ENCODE measurements at regions not wholly inside any gene's neighbourhood (a gene's known extent, or its start where the extent isn't known, plus 50 kb on each side); places are given as distances from the start of the nearest gene placed in this dataset.

DNA sequence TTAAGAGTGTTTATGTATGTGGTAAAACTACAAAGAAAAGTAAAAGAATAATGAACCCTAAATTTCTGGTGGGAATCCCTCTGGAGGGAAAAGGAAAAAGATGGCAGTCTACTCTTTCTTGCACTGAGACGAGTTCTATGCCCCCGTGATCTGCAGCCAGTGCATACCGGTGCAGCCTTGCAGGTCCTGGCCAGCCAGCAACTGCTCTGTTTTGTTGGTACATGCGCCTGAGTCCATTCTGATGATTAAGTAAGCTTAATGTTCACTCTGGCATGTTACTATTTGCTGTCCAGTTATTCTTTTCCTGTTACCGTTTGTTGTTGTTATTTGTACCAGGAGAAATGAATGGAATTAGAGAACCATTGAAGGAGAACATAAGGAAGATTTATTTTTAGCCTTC, 95.1 kb upstream of the TMC3 start:
- H3K4me2 ChIP-seq, result no peak overlapping the region
- H3K79me2 ChIP-seq (replicated peaks; ENCODE audit: insufficient read depth), result no peaks in the 10 kb centered on the region
- H3F3A ChIP-seq (replicated peaks; ENCODE audit: low read depth), result no peaks in the 10 kb centered on the region
- Mint-ChIP-seq H3K9me3 (no peaks in the 10 kb centered on the region; the same call in 1 of the 3 replicates), H3K27me3 (ENCODE audit: insufficient read depth, low read depth, poor library complexity) (no peaks in the 10 kb centered on the region), H3K27ac (no peak overlapping the region), H3K4me3 (no peak overlapping the region), H3K4me1 (no peaks in the 10 kb centered on the region), H3K36me3 (ENCODE audit: low read depth) (no peaks in the 10 kb centered on the region)
- H3K4me1 ChIP-seq (ENCODE audit: insufficient read depth), result no peaks in the 10 kb centered on the region
- H2AFZ ChIP-seq, result no peak overlapping the region
- H3K9me2 ChIP-seq (ENCODE audit: insufficient read depth), result no peaks in the 10 kb centered on the region
- no peak overlapping the region for H3K27ac ChIP-seq (ENCODE audit: low read depth)
- H3K27me3 ChIP-seq (ENCODE audit: insufficient read depth), result no peaks in the 10 kb centered on the region
- DNase-seq (ENCODE audit: low spot score), result no peak
- no peaks in the 10 kb centered on the region for H4K20me1 ChIP-seq (replicated peaks; ENCODE audit: insufficient read depth)
- H3K36me3 ChIP-seq (ENCODE audit: insufficient read depth), result no peaks in the 10 kb centered on the region
- no peak for ATAC-seq
- no peak for TF ChIP-seq POLR2AphosphoS5 (IDR thresholded peaks at IDR 0.05; ENCODE audit: low read depth)
- no peak overlapping the region for H3K4me3 ChIP-seq

DNA sequence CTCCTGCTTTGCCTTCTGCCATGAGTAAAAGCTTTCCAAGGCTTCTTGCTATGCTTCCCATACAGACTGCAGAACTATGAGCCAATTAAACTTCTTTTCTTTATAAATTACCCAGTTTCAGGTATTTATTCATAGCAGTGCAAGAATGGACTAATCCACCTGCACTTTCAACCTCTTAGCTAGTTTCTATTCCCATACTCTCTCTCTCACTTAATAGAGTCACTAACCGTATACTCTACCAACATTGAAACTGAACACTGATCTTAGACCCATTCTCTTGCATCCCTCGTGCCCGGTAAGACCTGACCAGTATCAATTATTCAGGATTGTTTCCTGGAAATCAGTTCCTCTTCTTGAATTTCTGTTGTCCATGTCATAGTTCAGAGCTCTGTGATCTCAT, 92.7 kb upstream of the TMC3 start:
- H3K27ac Mint-ChIP-seq, result no peak overlapping the region
- H3K4me1 ChIP-seq (ENCODE audit: insufficient read depth), result no peaks in the 10 kb centered on the region
- H3K4me2 ChIP-seq, result no peak overlapping the region
- no peak overlapping the region for H3K4me3 ChIP-seq
- H4K20me1 ChIP-seq (replicated peaks; ENCODE audit: insufficient read depth), result no peaks in the 10 kb centered on the region
- no peak overlapping the region for H2AFZ ChIP-seq
- no peaks in the 10 kb centered on the region for H3K36me3 ChIP-seq (ENCODE audit: insufficient read depth)
- no peak overlapping the region for H3K4me3 Mint-ChIP-seq
- no peaks in the 10 kb centered on the region for H3K27me3 ChIP-seq (ENCODE audit: insufficient read depth)
- no peak for ATAC-seq
- H3K9me2 ChIP-seq (ENCODE audit: insufficient read depth), result no peaks in the 10 kb centered on the region
- H3K79me2 ChIP-seq (replicated peaks; ENCODE audit: insufficient read depth), result no peaks in the 10 kb centered on the region
- DNase-seq (ENCODE audit: low spot score), result no peak
- H3K4me1 Mint-ChIP-seq, result no peaks in the 10 kb centered on the region
- H3K36me3 Mint-ChIP-seq (ENCODE audit: low read depth), result no peaks in the 10 kb centered on the region
- H3K27me3 Mint-ChIP-seq (ENCODE audit: insufficient read depth, low read depth, poor library complexity), result no peaks in the 10 kb centered on the region
- H3K9me3 Mint-ChIP-seq, result no peaks in the 10 kb centered on the region; the same call in 1 of the 3 replicates
- H3K27ac ChIP-seq (ENCODE audit: low read depth), result no peak overlapping the region
- no peaks in the 10 kb centered on the region for H3F3A ChIP-seq (replicated peaks; ENCODE audit: low read depth)
- TF ChIP-seq NANOG (IDR thresholded peaks at IDR 0.05; ENCODE audit: borderline replicate concordance) (no peak), CREB1 (CRISPR knock-in tag; IDR thresholded peaks at IDR 0.05; ENCODE audit: low read depth) (no peak), EZH2 (IDR thresholded peaks at IDR 0.05; ENCODE audit: low read depth, unreplicated experiment) (no peak), ZNF462 (CRISPR knock-in tag; IDR thresholded peaks at IDR 0.05) (no peak), ZNF331 (CRISPR knock-in tag; IDR thresholded peaks at IDR 0.05; ENCODE audit: low read depth) (no peak), ZNF114 (CRISPR knock-in tag; IDR thresholded peaks at IDR 0.05) (no peak), POLR2AphosphoS5 (IDR thresholded peaks at IDR 0.05; ENCODE audit: low read depth) (no peak), STAT1 (IDR thresholded peaks at IDR 0.05; ENCODE audit: unreplicated experiment) (no peak), EZH2phosphoT487 (IDR thresholded peaks at IDR 0.05; ENCODE audit: unreplicated experiment) (no peak), JUNB (IDR thresholded peaks at IDR 0.05; ENCODE audit: unreplicated experiment) (no peak), CTCF (conservative IDR thresholded peaks at IDR 0.05; ENCODE audit: low read depth in 2 of 2) (no peak)
- TF ChIP-seq, protein P1, sequence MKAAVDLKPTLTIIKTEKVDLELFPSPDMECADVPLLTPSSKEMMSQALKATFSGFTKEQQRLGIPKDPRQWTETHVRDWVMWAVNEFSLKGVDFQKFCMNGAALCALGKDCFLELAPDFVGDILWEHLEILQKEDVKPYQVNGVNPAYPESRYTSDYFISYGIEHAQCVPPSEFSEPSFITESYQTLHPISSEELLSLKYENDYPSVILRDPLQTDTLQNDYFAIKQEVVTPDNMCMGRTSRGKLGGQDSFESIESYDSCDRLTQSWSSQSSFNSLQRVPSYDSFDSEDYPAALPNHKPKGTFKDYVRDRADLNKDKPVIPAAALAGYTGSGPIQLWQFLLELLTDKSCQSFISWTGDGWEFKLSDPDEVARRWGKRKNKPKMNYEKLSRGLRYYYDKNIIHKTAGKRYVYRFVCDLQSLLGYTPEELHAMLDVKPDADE (IDR thresholded peaks at IDR 0.05), result no peak

Data from GM23338 (cell line).